ENCODE measurements at regions not wholly inside any gene's neighbourhood (a gene's known extent, or its start where the extent isn't known, plus 50 kb on each side); places are given as distances from the start of the nearest gene placed in this dataset.
"Not testable (repeated sequence)": the region's sequence is repeated elsewhere in the genome, so short reads cannot be mapped to it uniquely, and the experiment has no call there.

- DNase-seq (ENCODE audit: low spot score): not testable (repeated sequence)
Observed at GRCh38 chr12:14032191-14032590, 50.8 kb upstream of the GRIN2B start.

DNA sequence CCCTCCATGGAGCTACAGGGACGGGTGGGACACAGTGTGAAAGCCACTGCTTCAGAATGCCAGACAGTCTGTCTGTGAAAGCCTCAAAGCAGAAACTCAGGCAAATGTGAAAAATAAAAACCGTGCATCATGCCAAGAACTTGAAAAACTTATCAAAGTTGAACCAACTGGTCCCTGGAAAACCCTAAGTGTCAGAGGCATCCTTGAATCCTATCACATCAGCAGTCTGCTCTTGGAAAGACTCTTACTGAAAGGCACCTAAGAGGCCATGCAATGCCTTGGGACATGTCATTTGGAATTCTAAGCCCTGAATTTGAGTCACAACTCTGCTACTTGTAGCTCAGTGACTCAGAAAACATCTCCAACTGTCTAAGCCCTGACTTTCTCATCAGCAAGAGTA is 62.4 kb upstream of the GRIN2B start:
- no peak for DNase-seq (ENCODE audit: low spot score)

GRCh38 chr12:14048941-14049545 is 67.6 kb upstream of the GRIN2B start:
- no peak for DNase-seq (ENCODE audit: low spot score)

DNA sequence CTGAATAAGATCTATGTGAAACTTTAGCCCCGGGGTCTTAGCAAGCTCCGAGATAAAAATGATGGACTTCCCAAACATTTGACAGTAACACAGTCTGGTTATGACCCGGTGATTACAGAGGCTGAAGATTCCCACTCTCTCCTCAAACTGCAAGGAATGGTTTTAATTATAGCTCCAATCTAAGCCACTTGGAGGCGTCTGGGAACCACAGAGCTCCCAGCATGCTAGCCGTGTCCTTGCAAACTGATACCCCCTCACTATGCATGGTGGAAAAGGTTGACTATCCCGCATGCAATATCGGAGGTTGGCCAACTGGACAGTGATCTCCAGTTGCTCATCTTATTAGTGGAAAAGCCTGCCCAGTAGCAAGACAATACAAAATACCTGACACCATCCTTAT is 76.5 kb upstream of the GRIN2B start:
- no peak for DNase-seq (ENCODE audit: low spot score)

DNA sequence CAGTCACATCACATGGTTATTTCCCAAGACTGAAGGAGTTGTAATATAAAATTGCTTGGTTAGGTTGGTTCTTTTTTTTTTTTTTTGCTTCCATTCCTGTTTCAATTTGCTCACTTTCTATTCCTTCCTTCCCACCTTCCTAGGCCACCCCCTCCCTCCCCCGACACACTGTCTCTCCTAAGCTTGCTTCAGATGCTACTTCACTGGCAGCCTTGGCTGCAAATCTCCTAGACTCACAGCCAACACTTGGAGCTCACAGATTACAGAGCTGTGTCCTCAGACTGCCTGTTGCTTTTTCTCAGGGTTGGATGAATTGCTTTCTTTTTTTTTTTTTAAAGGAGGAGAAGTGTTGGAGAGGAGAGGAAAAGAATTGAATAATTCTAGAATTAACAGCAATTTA is 77.3 kb upstream of the GRIN2B start:
- DNase-seq (ENCODE audit: low spot score): no peak

DNA sequence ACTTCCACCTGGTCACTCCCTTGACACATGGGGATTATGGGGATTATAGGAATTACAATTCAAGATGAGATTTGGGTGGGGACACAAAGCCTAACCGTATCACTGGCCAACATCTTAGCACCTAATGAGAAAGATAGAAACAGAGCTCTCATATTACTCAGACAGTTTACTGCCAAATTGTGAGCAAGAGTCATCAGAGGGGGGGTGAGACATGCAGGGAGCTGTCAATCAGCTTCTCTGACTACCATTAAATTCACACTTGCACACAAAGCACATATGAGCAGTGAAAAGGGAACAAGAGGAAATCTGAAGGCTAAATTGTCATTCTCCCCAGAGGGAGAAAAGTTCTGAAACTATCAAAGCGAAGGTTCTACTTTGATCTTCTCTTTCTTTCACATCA is 78.1 kb upstream of the GRIN2B start:
- DNase-seq (ENCODE audit: low spot score): no peak

DNA sequence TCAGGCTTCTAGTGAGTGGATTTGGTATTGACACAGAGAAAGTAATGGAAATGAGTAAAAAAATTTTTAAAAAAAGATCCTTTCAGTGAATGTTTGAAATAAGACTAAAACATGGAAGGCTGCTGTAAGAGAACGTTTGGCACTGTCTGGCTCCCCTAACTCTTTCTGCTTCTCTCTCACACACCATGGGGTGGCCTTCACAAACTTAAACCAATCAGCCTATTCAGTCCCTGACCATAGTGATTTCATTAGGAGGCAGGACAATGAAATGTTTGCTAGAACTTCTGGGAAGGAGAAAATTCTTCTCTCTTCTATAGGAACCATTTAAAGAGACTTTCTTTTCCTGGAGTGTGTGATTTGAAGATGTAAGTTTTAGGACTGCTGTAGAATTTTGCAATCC is 84.2 kb upstream of the GRIN2B start:
- DNase-seq (ENCODE audit: low spot score): no peak

DNA sequence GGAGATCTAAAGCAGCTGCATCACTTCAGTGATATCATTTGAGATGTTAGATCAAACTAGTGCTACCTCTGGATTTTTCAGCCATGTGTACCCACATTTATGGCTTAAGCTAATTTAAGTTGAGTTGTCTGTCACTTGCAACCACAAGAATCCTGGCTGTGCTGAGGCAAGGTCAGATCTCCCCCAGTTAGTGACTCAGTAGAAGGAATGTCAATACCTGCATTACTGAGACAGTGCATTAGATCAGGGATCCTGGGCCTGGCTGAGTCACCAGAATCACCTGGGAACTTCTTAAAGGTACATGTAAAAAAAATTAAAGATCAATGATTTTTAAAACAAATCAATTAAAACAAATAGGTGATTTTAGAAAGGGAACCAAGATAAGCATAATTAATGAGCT is 84.6 kb upstream of the GRIN2B start:
- DNase-seq (ENCODE audit: low spot score): no peak

DNA sequence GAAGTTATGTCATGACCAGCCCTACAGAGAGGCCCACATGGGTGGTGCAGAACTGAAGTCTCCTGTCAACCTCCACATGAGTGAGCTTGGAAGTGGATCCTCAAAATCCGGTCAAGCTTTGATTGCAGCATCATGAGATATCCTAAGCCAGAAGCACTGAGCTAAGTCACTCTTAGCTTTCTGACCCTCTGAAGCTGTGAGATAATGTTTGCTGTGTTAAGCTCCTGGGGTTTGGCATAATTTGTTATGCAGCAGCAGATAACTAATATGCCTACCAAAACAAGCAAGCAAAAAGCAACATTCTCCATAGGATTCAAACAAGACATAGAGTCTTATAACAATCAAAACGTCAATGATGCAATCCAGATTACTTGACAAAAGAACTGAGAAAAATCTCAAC is 87.6 kb upstream of the GRIN2B start:
- DNase-seq (ENCODE audit: low spot score): no peak

DNA sequence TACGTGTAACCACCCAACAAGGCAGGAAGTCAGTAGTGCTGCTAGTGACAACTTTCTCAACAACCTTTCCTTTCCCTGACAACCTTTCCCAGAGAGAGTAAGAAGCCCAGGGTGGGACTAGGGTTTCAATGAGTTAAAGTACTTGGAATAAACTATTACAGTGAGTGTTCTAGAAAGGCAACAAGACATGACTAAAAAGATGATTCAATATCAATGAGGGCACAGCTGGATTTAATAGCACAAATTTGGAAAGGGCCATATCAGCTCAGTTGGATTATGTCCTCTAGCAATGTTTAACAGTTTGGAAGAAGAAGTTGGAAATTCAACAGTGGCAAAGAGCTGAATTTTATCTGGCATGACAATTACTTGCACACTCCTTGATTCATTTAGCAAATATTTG is 90.4 kb upstream of the GRIN2B start:
- DNase-seq (ENCODE audit: low spot score): no peak

- DNase-seq (ENCODE audit: low spot score): no peak
Observed at GRCh38 chr12:14072987-14073386, 91.6 kb upstream of the GRIN2B start.

- DNase-seq (ENCODE audit: low spot score): no peak
Observed at GRCh38 chr12:14075797-14076393, 94.5 kb upstream of the GRIN2B start.

GRCh38 chr12:14076538-14076937 is 95.1 kb upstream of the GRIN2B start:
- no peak for DNase-seq (ENCODE audit: low spot score)

- no peak for DNase-seq (ENCODE audit: low spot score)
Observed at GRCh38 chr12:14086838-14087237, 105.4 kb upstream of the GRIN2B start.

GRCh38 chr12:14099994-14100393 is 118.6 kb upstream of the GRIN2B start:
- no peak for DNase-seq (ENCODE audit: low spot score)

DNA sequence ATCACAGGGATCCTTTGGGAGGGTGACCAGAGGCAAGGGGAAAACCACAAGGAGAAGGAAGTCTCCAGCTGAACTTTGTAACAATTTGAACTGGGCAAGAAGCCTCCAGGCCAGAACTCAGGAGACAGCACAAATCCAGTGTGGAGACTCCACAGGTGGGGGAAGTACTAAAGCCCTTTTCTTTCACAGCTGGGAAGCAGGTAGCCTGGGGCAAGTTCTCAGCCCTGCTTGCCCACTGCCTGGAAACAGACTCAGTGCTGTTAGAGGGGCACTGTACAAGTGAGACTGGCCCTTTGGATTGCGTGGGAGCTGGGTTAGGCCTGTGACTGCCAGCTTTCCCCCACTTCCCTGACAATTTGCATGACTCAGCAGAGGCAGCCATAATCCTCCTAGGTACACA is 120.2 kb upstream of the GRIN2B start:
- DNase-seq (ENCODE audit: low spot score): not testable (repeated sequence)

- no peak for DNase-seq (ENCODE audit: low spot score)
Observed at GRCh38 chr12:14111230-14111865, 129.9 kb upstream of the GRIN2B start.

- no peak for DNase-seq (ENCODE audit: low spot score)
Observed at GRCh38 chr12:14113031-14113430, 131.6 kb upstream of the GRIN2B start.

DNA sequence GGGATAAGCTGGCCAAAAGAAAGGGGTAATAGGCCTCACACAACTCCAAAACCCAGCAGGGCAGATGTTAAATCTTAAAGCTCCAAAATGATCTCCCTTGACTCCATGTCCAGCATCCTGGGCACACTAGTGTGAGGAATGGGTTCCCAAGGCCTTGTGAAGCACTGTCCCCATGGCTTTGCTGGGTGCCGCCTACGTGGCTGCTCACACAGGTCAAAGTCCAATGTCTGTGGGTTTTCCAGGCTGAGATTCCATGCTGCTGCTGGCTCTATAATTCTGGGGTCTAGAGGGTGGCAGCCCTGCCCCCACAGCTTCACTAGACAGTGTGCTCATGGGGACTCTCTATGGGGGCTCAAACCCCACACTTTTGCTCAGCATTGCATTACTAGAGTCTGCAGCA is 145.3 kb upstream of the GRIN2B start:
- DNase-seq (ENCODE audit: low spot score): no peak

GRCh38 chr12:14129611-14130195 is 148.3 kb upstream of the GRIN2B start:
- DNase-seq (ENCODE audit: low spot score): no peak

- no peak for DNase-seq (ENCODE audit: low spot score)
Observed at GRCh38 chr12:14135996-14136395, 154.6 kb upstream of the GRIN2B start.

DNA sequence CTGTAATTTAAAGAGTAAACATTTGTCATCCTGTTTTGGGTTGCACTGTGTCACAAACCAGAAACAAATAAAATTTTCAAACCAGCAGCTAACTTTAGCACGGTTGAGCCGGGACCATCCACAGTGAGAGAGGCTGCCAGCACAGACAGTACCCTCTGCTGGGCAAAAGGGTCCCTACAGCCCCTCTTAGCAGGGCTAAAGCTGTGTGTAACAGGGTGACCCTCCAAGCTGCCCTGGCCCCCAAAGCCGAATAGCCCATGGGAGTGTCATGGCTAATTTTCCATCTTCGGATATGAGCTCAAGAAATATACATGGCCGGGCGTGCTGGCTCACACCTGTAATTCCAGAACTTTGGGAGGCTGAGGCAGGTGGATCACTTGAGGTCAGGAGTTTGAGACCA is 157.1 kb upstream of the GRIN2B start:
- no peak for DNase-seq (ENCODE audit: low spot score)
